Upper lobe of left lung (tissue), 4 donors: ENCODE measurements at regions not wholly inside any gene's neighbourhood (a gene's known extent, or its start where the extent isn't known, plus 50 kb on each side); places are given as distances from the start of the nearest gene placed in this dataset.
"Not testable (repeated sequence)": the region's sequence is repeated elsewhere in the genome, so short reads cannot be mapped to it uniquely, and the experiment has no call there.

Experiments
- CTCF ChIP-seq, 6 experiments: fragments of 450-650 bp in 4 of 6; fragments of 200-600 bp in 2 of 6; sonication (generic) in 2 of 6; IDR thresholded peaks; one replicate each; pipeline ENCODE4 v1.5.1; 2016 to 2019; ENCODE audit warnings: antibody characterized with exemption in 6 of 6
- EP300 ChIP-seq, 4 donors: sonication (generic); formaldehyde crosslinking; IDR thresholded peaks; one replicate each; pipeline ENCODE4 v1.5.1; 2017; ENCODE audit warnings: antibody characterized with exemption in 4 of 4, control low read depth in 2 of 4
- POLR2A ChIP-seq, 4 donors: fragments of 450-650 bp; IDR thresholded peaks; one replicate each; pipeline ENCODE4 v1.5.1; 2016 to 2017; ENCODE audit warnings: antibody characterized with exemption in 4 of 4, mild to moderate bottlenecking in 2 of 4
- POLR2AphosphoS5 ChIP-seq, 2 donors: sonication (generic); formaldehyde crosslinking; IDR thresholded peaks; one replicate each; pipeline ENCODE4 v1.5.1; 2017; ENCODE audit warnings: antibody characterized with exemption in 2 of 2

GRCh38 chr17:83172646-83173045, 93.2 kb downstream of the METRNL start:
- TF ChIP-seq CTCF, POLR2A, POLR2AphosphoS5, EP300 (IDR thresholded peaks at IDR 0.05): not testable (repeated sequence)
